ENCODE measurements at regions not wholly inside any gene's neighbourhood (a gene's known extent, or its start where the extent isn't known, plus 50 kb on each side); places are given as distances from the start of the nearest gene placed in this dataset.
"Not testable (repeated sequence)": the region's sequence is repeated elsewhere in the genome, so short reads cannot be mapped to it uniquely, and the experiment has no call there.

GRCh38 chrX:19237901-19238300, 105.8 kb upstream of the PDHA1 start:
- no peak for DNase-seq

- DNase-seq, result no peak
Observed at GRCh38 chrX:19243431-19243830, 100.3 kb upstream of the PDHA1 start.

- DNase-seq, result not testable (repeated sequence)
Observed at GRCh38 chrX:19244921-19245320, 98.8 kb upstream of the PDHA1 start.

GRCh38 chrX:19245711-19246269, 97.9 kb upstream of the PDHA1 start:
- no peak for DNase-seq

- DNase-seq, result no peak
Observed at GRCh38 chrX:19256986-19257385, 86.7 kb upstream of the PDHA1 start.

GRCh38 chrX:19261026-19261425, 82.7 kb upstream of the PDHA1 start:
- not testable (repeated sequence) for DNase-seq

GRCh38 chrX:19270727-19271126, 73.0 kb upstream of the PDHA1 start:
- no peak for DNase-seq

GRCh38 chrX:19272452-19272851, 71.3 kb upstream of the PDHA1 start:
- no peak for DNase-seq

DNA sequence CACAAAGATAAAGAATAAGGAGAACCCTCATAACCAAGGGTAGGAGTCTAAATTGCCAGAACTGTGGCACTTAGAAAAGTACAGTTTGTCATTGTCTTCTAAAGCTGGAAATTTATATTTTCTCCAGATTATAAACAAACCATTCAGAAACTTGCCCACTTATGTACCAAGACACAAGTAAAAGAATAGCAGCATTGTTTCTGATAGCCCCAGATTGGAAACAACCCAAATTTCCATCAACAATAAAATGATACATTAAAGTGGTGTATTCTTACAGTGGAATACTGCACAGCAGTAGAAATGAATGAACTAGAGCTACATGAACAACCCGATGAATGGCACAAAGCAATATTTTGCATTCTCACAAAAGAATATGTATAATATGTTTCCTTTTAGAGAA, 63.1 kb upstream of the PDHA1 start:
- no peak for DNase-seq

GRCh38 chrX:19281256-19281655, 62.5 kb upstream of the PDHA1 start:
- no peak for DNase-seq

DNA sequence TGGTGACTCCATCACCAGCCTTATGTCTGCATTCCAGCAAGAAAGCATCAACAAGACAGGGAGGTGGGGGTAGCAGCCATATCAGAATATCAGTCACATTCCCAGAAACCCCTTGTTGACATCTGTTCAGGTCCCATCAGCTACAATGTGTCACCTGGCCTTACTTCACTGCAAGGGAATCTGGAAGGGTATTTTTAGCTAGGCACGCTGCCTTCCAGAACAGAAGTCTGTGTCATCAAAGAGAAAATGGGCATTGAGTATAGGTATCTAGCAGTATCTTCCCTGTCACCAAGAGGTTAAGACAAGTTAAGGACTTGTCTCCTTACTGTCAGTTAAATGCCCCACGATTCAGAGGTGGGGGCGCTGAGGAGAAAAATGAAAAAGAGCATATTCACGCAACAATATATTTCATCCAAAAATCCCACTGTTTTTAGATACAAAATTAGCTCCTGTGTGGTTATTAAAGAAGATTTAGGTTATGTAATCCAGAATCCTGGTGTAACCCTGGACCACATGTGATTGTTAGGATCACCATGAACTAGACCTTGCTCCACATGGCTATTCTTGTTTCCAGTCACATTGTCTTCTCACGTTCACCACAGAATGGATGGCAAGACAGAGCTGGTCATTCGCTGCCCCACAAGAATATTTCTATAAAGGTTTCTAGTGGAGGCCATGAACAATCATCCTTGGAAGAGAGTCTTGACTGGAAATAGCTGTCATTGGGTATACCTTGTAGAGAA, 60.0 kb upstream of the PDHA1 start:
- DNase-seq, result no peak

DNA sequence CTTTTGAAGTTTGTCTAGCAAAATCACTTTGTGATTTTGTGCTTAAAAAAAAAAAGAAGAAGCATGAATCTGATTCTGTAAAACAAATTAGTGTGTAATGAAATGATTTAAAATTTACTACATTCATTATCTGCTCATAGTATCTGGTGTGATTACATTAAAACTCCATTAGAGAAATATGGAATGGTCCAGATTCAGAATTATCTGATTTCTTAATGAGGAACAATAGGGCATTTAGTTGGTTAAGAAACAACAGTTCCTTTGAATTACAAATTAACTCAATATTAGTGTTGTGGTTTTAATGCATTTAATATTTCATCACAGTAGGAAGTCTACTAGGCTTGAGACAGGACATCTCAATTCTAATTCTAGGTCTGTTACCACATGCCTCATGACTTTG, 57.9 kb upstream of the PDHA1 start:
- no peak for DNase-seq

DNA sequence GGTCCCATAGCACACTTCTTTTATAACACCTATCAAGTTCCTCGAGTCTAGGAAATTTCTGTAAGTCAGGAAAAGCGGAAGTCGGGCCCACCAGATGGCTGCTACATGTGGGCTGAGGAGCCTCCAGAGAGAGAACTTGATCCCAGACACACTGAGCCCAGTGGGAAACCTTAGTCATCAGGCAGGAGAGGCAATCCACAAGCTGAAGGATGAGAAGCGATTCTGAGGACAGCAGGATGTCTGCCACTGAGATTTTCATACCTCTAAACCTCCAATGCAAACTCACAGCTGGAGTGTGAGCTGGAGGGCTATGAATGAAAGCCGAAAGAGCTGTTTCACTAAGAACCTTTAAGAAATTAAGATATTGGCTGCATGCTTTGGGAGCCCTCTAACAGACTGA, 52.6 kb upstream of the PDHA1 start:
- DNase-seq, result no peak

DNA sequence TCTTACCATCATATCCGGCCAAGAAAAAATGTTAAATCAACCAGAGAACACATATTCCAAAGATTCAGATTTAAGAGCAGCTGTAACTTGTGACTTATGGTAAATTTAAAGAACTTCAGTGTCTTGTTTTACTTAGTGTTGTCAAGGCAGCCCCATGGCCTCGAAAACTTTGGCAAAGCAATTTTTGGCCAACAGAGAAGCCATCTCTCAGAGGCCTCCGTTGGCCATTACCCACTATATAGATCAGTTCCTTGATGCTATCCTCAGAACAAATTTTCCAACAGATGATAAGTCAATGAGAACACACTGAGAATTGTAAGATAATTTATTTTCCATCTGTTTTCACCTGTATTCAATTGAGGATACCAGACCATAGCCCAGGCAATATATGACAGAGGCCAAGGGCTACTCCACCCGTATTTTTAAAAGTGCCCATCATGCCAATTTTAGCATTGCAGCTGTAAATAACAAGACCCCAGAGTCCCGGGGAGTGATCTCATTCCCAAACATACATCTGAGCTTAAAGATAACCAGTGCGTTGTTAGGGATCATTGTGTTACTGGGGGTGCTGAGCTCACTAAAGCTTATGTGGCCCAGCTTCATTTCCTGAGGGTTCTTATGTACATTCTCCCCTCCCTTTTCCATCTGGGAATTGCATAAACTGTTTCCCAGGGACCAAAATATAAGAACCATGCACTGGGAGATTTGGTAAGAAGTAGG, 50.0 kb upstream of the PDHA1 start:
- DNase-seq, result no peak

Measured in suppressor macrophage (primary cell).